ENCODE measurements at regions not wholly inside any gene's neighbourhood (a gene's known extent, or its start where the extent isn't known, plus 50 kb on each side); places are given as distances from the start of the nearest gene placed in this dataset.

DNA sequence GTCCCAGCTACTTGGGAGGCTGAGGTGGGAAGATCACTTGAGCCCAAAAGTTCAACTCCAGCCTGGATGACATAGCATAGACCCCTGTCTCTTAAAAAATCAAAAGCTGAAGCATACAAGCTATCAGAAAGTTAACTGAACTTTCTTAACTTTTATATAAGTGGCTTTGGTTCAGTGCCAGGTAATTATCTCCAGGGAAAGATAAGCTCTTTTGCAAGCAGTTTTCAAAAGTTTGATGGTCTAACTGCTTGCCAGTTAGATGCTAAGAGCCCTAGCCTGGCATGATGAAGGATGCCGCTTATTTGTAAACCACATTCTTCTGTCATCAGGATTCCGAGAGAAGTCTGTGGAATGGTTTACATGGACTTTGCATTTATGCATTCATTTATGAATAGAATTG is 409.1 kb downstream of the AEBP2 start:
- Histone ChIP-seq H3K18ac (ENCODE audit: low read length) (no peak overlapping the region), H2AK5ac (ENCODE audit: low read length) (peak overlapping the region; percentile 69), H2BK12ac (ENCODE audit: low read length) (peak overlapping the region; percentile 58), H3K4me1 (ENCODE audit: control insufficient read depth in 1 of 2, insufficient read depth in 2 of 2, low read length in 2 of 2) (peaks cover 2 to 3% of the 10 kb centered on the region in 2 experiments), H3K4me2 (ENCODE audit: low read length) (no peak overlapping the region), H3K23ac (ENCODE audit: low read length) (no peak overlapping the region), H3K4me3 (ENCODE audit: low read depth, low read length) (no peak overlapping the region), H4K12ac (ENCODE audit: low read depth, low read length) (no peak overlapping the region), H2BK5ac (ENCODE audit: low read depth, low read length, poor library complexity) (peak overlapping the region; percentile 68), H3K79me1 (ENCODE audit: low read length) (peaks cover 4% of the 10 kb centered on the region), H3K79me2 (ENCODE audit: control insufficient read depth, insufficient read depth, low read length, poor library complexity) (no peaks in the 10 kb centered on the region), H2BK120ac (ENCODE audit: insufficient read depth, low read length, poor library complexity) (peak overlapping the region; percentile 43), H3K27ac (ENCODE audit: low read depth, low read length) (no peak overlapping the region), H3K9me3 (ENCODE audit: insufficient read depth, low read depth, low read length) (no peaks in the 10 kb centered on the region), H4K8ac (ENCODE audit: low read depth, low read length) (no peak overlapping the region), H3K27me3 (ENCODE audit: insufficient read depth, low read length) (no peaks in the 10 kb centered on the region), H3K9ac (ENCODE audit: low read length) (no peak overlapping the region), H3K36me3 (ENCODE audit: control insufficient read depth in 1 of 2, insufficient read depth in 2 of 2, low read length in 2 of 2) (no peaks in the 10 kb centered on the region), H2AFZ (ENCODE audit: insufficient read depth, low read length, poor library complexity) (no peak overlapping the region), H4K91ac (ENCODE audit: low read depth, low read length) (peak overlapping the region; percentile 62), H3K4ac (ENCODE audit: low read depth, low read length) (no peak overlapping the region), H3K14ac (ENCODE audit: low read length) (no peak overlapping the region)
- WGBS (ENCODE audit: extremely low coverage, insufficient coverage, insufficient read length), result no CpG with 5 or more reads among the region's 2 CpGs
- no peak for DNase-seq

DNA sequence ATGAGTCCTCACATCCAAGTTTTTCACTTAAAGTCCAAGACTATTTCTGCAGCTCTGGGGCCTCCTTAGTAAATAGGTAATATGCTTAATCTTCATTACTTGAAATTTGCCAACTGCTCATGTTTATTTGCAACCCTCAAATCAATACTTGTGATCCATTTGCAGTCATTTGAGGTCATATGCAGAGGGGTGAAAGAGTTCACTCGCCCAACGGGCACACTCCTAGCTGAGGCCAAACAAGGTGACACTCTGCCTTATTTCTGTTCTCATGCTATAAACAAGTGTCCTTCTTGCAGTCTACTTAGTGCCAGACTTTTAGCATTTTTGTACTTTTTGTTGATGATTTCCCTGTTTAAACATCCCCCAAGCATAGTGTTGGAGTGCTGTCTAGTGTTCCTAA is 409.9 kb downstream of the AEBP2 start:
- no peak overlapping the region for H4K8ac ChIP-seq (ENCODE audit: low read depth, low read length)
- no peak overlapping the region for H2AFZ ChIP-seq (ENCODE audit: insufficient read depth, low read length, poor library complexity)
- no peak for DNase-seq
- H3K14ac ChIP-seq (ENCODE audit: low read length), result no peak overlapping the region
- no peaks in the 10 kb centered on the region for H3K9me3 ChIP-seq (ENCODE audit: insufficient read depth, low read depth, low read length)
- H3K4me2 ChIP-seq (ENCODE audit: low read length), result no peak overlapping the region
- no peak overlapping the region for H3K9ac ChIP-seq (ENCODE audit: low read length)
- peaks cover 2 to 3% of the 10 kb centered on the region in 2 experiments for H3K4me1 ChIP-seq (ENCODE audit: control insufficient read depth in 1 of 2, insufficient read depth in 2 of 2, low read length in 2 of 2)
- H3K79me1 ChIP-seq (ENCODE audit: low read length), result peaks cover 4% of the 10 kb centered on the region
- no peak overlapping the region for H3K27ac ChIP-seq (ENCODE audit: low read depth, low read length)
- no peak overlapping the region for H3K23ac ChIP-seq (ENCODE audit: low read length)
- H3K18ac ChIP-seq (ENCODE audit: low read length), result no peak overlapping the region
- no peak overlapping the region for H3K4ac ChIP-seq (ENCODE audit: low read depth, low read length)
- H3K79me2 ChIP-seq (ENCODE audit: control insufficient read depth, insufficient read depth, low read length, poor library complexity), result no peaks in the 10 kb centered on the region
- H2AK5ac ChIP-seq (ENCODE audit: low read length), result no peak overlapping the region
- H4K12ac ChIP-seq (ENCODE audit: low read depth, low read length), result no peak overlapping the region
- no peak overlapping the region for H2BK5ac ChIP-seq (ENCODE audit: low read depth, low read length, poor library complexity)
- H3K36me3 ChIP-seq (ENCODE audit: control insufficient read depth in 1 of 2, insufficient read depth in 2 of 2, low read length in 2 of 2), result no peaks in the 10 kb centered on the region
- H2BK120ac ChIP-seq (ENCODE audit: insufficient read depth, low read length, poor library complexity), result no peak overlapping the region
- H3K27me3 ChIP-seq (ENCODE audit: insufficient read depth, low read length), result no peaks in the 10 kb centered on the region
- H2BK12ac ChIP-seq (ENCODE audit: low read length), result no peak overlapping the region
- no peak overlapping the region for H3K4me3 ChIP-seq (ENCODE audit: low read depth, low read length)
- H4K91ac ChIP-seq (ENCODE audit: low read depth, low read length), result no peak overlapping the region
- WGBS (ENCODE audit: extremely low coverage, insufficient coverage, insufficient read length), result no CpG with 5 or more reads among the region's 2 CpGs

DNA sequence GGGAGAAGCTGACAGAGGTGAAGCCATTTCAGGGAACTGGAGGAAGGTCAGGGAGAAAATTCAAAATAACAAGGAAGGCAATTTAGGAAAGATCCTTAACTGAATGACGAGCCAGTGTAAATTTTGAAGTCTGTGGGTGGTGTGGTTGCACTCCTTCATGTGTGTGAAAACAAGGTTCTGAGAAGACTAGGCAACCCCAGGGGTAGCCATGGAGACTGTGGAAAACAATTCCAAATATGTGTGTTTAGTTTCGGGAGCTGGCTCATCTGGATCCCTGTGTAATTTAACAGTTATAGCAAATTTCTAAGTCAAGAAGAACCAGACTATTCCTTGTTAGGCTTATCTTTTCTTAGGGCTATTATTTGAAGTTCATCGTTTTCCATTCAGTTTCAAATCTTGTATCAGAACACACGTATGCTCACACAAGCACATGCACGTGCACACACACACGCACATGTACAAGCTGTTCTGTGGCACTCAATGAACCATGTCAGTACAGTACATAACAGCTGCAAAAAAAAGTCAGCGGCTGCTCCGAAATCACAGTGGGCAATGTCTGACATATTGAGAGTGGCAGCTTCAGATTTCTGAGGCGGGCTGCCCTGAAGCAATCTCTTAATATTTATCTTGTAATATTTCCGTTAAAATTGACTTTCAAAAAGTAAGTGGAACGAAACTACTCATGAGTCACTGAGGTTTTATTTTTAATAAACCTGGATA is 411.2 kb downstream of the AEBP2 start:
- Histone ChIP-seq H2BK5ac (ENCODE audit: low read depth, low read length, poor library complexity) (no peak overlapping the region), H3K36me3 (ENCODE audit: control insufficient read depth in 1 of 2, insufficient read depth in 2 of 2, low read length in 2 of 2) (no peaks in the 10 kb centered on the region), H2AK5ac (ENCODE audit: low read length) (no peak overlapping the region), H3K4ac (ENCODE audit: low read depth, low read length) (no peak overlapping the region), H4K12ac (ENCODE audit: low read depth, low read length) (no peak overlapping the region), H4K91ac (ENCODE audit: low read depth, low read length) (no peak overlapping the region), H2AFZ (ENCODE audit: insufficient read depth, low read length, poor library complexity) (no peak overlapping the region), H3K79me1 (ENCODE audit: low read length) (peaks cover 2% of the 10 kb centered on the region), H3K4me2 (ENCODE audit: low read length) (peak overlapping the region; percentile 19), H3K23ac (ENCODE audit: low read length) (no peak overlapping the region), H3K27ac (ENCODE audit: low read depth, low read length) (no peak overlapping the region), H3K4me3 (ENCODE audit: low read depth, low read length) (no peak overlapping the region), H3K18ac (ENCODE audit: low read length) (no peak overlapping the region), H2BK12ac (ENCODE audit: low read length) (no peak overlapping the region), H2BK120ac (ENCODE audit: insufficient read depth, low read length, poor library complexity) (no peak overlapping the region), H4K8ac (ENCODE audit: low read depth, low read length) (no peak overlapping the region), H3K4me1 (ENCODE audit: control insufficient read depth in 1 of 2, insufficient read depth in 2 of 2, low read length in 2 of 2) (peaks cover 0 to 2% of the 10 kb centered on the region in 2 experiments), H3K27me3 (ENCODE audit: insufficient read depth, low read length) (no peaks in the 10 kb centered on the region), H3K9me3 (ENCODE audit: insufficient read depth, low read depth, low read length) (no peaks in the 10 kb centered on the region), H3K79me2 (ENCODE audit: control insufficient read depth, insufficient read depth, low read length, poor library complexity) (no peaks in the 10 kb centered on the region), H3K9ac (ENCODE audit: low read length) (no peak overlapping the region), H3K14ac (ENCODE audit: low read length) (no peak overlapping the region)
- peak in 1 of 2 donors; percentile 39 for DNase-seq
- no CpG with 5 or more reads among the region's 11 CpGs for WGBS (ENCODE audit: extremely low coverage, insufficient coverage, insufficient read length)

DNA sequence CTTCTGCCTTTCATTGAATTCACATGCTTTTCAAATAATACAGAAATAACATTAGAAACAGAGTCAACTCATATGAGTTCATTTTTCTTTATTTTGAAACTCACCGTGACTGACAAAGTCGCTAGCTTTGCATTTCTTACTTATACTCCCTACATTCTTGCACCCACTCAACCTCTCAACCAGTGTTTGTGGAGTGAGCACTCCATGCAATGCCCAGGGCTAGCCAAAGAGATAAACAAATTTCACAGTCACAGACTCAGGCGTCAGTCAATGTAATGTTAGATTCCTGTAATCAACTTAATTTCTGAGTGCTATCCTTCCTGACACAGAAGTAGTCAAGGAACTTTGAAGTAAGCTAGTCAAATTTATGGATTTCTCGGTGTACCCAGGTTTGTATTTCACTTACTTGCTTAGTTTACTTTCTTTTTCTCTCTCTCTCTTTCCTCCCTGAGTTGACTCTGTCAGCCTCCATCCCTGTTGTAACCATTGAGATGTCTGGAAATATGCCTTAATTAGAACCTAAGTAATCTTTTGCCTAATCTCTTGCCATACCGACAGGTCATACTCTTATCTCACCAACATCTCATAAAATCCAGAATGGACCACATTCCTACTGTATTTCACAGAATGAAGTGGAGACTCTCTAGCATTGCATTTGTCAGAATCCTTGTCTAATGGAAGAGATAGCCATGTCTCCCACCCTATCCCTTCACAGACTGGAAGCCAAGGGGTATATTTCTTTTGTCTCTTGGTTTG is 413.0 kb downstream of the AEBP2 start:
- H3K27me3 ChIP-seq (ENCODE audit: insufficient read depth, low read length), result no peaks in the 10 kb centered on the region
- H3K79me2 ChIP-seq (ENCODE audit: control insufficient read depth, insufficient read depth, low read length, poor library complexity), result no peaks in the 10 kb centered on the region
- H3K4me2 ChIP-seq (ENCODE audit: low read length), result no peak overlapping the region
- no peak overlapping the region for H2BK5ac ChIP-seq (ENCODE audit: low read depth, low read length, poor library complexity)
- H2AFZ ChIP-seq (ENCODE audit: insufficient read depth, low read length, poor library complexity), result no peak overlapping the region
- H4K12ac ChIP-seq (ENCODE audit: low read depth, low read length), result no peak overlapping the region
- H3K4me1 ChIP-seq (ENCODE audit: control insufficient read depth in 1 of 2, insufficient read depth in 2 of 2, low read length in 2 of 2), result peaks cover 0 to 2% of the 10 kb centered on the region in 2 experiments
- WGBS (ENCODE audit: extremely low coverage, insufficient coverage, insufficient read length), result no CpG with 5 or more reads among the region's 5 CpGs
- no peak overlapping the region for H3K4me3 ChIP-seq (ENCODE audit: low read depth, low read length)
- H3K79me1 ChIP-seq (ENCODE audit: low read length), result peaks cover 2% of the 10 kb centered on the region
- H3K14ac ChIP-seq (ENCODE audit: low read length), result no peak overlapping the region
- H2AK5ac ChIP-seq (ENCODE audit: low read length), result no peak overlapping the region
- no peak overlapping the region for H2BK120ac ChIP-seq (ENCODE audit: insufficient read depth, low read length, poor library complexity)
- no peaks in the 10 kb centered on the region for H3K36me3 ChIP-seq (ENCODE audit: control insufficient read depth in 1 of 2, insufficient read depth in 2 of 2, low read length in 2 of 2)
- H3K27ac ChIP-seq (ENCODE audit: low read depth, low read length), result no peak overlapping the region
- H3K9me3 ChIP-seq (ENCODE audit: insufficient read depth, low read depth, low read length), result no peaks in the 10 kb centered on the region
- no peak overlapping the region for H4K8ac ChIP-seq (ENCODE audit: low read depth, low read length)
- peak; percentile 16 to 61 for DNase-seq
- H3K9ac ChIP-seq (ENCODE audit: low read length), result no peak overlapping the region
- H3K4ac ChIP-seq (ENCODE audit: low read depth, low read length), result no peak overlapping the region
- H4K91ac ChIP-seq (ENCODE audit: low read depth, low read length), result no peak overlapping the region
- H3K18ac ChIP-seq (ENCODE audit: low read length), result no peak overlapping the region
- H3K23ac ChIP-seq (ENCODE audit: low read length), result no peak overlapping the region
- no peak overlapping the region for H2BK12ac ChIP-seq (ENCODE audit: low read length)
